GM21515 (cell line): ENCODE measurements at regions not wholly inside any gene's neighbourhood (a gene's known extent, or its start where the extent isn't known, plus 50 kb on each side); places are given as distances from the start of the nearest gene placed in this dataset.

ENCODE experiments used
- ATAC-seq: cut with Tn5 transposase; IDR thresholded peaks from one replicate; pipeline ENCODE4 v1.9.1; 2021; ENCODE audit not compliant: unreplicated experiment

DNA sequence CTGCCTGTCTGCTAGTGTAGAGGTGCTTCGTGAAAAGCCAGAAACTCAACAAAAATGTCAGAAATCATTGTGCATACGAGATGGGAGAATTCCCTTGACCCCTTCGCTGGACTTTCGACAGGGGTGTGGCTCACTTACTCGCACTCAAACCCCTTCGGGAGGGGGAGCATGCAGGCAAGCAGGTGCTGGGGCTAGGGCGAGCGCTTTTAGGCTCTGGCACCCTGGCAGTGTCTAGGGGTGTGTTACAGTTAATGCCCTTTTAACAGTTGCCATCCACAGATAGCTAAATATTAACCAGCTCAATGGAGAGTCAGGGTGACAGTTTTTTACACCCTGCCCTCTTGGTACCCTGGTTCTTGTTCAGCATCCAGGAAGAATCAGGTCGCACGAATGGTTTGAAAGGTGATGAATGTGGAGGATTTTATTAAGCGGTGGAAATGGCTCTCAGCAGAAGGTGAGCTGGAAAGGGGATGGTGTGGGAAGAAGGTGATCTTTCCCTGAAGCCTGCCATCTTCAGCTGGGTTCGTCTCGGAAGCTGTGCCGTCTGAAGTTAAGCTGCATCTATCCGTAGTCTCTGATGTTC lies 59.6 kb upstream of the SHANK2 start:
- no peak for ATAC-seq

DNA sequence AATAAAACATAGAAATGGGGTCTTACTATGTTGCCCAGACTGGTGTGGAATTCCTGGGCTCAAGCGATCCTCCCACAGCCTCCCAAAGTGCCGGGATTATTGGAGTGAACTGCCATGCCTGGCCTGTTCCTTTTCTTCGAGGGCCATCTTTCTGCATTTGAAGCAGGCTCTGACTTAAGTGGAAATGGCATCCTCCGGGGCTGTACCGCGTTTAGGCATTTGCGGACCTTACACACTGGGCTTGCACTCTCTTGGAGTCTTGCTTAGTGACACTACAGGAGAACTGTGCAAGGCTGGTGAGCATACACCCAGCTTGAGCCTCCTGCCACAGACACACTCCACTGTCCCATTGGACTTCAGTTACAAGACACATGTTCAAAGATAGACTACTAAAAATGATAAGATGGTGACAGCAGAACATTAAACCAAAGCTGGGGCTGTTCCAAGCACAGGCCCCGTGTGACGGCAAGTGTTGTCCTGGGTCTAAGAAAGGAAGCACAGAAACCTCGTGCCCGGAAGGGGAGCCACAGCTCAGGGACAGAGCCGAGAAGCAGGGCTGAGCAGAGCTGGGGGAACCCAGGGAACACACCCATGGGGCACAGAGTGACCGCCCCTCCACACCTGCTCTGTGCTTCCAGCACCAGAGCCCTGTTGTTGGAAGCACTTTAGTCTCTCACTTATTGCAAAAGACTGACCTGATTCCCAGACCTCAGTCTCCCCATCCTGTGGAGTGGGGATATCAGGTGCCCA lies 59.0 kb upstream of the SHANK2 start:
- ATAC-seq = no peak

DNA sequence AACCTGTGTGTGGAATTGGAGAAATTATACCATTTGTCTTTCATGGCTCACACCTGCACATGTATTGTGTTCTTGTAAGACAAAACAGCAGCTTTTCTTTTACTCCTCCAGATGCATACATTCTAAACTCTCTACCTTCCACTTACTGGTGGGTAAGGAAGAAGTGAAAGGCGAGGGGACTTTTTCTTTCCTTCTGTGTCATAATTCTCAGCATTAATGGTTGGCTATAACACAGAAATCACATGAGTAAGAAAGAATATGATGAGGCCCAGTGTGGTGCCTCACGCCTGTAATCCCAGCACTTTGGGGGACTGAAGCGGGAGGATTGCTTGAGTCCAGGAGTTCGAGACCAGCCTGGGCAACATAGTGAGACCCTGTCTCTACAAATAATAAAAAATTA lies 57.8 kb upstream of the SHANK2 start:
- no peak for ATAC-seq

DNA sequence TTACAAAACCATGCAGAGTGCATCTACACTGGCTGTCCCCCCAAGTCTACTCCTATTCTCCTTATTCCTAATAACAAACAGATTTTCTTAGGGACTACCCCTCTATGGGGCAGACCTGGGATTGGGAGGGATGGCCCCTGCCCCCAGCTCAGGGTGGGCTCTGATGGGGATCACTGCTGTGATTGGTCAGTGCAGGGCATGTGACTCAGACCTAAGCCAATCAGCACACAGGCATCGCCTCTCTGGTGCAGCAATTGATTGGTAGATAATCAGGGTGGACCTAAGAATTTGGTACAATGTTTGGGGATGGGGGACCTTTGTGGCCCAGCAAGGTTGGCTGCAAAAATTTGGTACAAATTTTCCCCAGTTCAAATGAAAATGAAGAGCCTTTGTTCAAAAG lies 57.2 kb upstream of the SHANK2 start:
- no peak for ATAC-seq

DNA sequence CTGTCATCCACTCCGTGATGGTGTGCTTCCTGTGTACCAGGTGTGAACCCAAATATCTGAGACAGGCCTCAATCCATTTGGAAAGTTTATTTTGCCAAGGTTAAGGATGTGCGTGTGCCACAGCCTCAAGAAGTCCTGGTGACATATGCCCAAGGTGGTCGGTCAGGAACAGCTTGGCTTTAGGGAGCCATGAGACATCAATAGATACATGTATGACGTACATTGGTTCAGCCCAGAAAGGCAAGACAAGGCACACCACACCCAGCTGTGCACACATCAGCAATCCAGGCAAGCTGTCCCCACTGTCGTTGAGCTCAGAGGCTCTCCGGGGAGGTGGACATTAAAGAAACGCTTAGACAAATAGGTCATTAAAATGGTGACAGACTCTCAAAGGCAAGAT lies 56.8 kb upstream of the SHANK2 start:
- no peak for ATAC-seq

DNA sequence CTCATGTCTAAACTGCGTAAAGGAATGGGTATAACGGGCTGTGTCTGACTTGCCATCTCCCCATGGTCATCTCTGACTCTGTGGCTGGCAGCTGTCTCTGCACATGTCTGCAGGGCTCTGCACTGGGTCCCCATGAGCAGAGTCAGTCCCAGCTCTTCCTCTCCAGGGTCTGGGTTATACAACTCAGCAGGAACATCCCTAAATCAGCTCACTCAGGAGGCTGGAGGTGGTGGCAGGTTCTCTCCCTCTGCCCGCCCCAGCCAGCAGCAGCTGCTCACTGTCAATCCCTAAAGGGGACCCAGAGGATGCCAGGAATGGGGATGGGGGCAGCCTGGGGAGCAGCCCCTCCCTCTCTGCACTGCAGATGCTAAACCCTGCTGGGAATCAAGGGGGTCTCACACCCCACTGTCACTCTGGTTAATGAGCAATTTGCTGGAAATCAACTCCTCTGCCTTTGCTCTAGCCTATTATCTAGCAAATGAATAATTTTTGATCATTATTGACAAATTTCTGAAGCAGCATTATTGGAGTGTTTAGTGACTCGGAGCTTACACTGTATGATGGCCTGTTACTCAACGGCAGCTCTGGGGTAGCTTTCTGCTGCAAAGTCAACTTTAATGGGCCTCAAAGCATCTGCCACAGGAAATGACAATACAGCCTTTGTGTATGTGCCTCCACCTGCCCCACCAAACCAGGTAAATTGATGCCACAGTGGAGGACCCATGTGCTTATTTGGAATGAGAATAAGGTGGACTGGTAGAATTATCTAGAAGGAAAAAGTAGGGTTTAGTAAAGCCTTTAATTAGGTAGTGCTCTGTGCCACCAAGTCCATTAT lies 55.7 kb upstream of the SHANK2 start:
- no peak for ATAC-seq

DNA sequence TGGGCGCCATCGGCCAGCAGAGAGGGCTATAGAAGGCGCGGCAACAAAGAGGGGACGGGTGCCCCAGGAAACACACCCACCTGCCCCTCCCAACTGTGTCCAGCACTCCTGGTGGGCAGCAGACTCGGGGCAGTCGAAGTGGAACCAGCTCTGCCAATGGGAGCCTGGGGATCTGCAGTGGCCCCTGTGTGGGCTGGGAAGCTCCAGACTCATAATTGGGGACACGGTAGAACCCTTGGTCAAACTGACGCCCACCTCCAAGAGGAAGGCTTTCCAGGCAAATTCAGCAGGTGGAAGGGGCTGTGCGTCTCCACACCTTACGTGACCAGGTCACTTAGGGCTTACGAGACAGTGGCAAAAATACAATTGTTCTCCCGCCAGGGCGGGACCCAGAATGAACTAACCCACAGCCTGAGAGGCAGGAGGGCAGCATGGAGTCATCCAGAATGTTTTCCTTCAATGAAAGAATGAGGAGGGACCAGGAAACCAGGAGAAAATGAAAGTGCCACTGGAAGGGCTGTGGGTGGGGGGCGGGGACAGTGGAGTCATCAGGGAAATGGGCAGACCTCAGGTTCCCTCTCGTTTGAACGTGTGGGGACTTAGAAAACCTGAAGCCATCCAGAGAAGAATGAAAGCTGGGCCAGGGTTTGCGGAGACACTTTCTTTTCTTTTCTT lies 53.2 kb upstream of the SHANK2 start:
- no peak for ATAC-seq

DNA sequence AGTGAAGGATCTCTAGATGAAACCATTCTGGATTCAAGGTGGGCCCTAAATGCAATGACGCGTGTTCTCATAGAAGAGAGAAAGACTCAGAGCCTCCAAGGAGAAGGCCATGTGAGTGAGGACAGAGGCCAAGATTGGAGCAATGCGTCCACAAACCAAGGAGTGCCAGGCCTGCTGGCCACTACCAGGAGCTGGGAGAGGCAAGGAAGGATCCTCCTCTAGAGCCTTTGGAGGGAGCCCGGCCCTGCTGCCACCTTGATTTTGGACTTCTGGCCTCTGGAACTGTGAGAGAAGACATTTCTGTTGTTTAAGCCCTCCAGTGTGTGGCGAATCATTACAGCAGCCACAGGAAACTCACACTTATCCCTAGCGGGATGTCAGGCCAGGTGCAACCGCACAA lies 52.7 kb upstream of the SHANK2 start:
- ATAC-seq = no peak

DNA sequence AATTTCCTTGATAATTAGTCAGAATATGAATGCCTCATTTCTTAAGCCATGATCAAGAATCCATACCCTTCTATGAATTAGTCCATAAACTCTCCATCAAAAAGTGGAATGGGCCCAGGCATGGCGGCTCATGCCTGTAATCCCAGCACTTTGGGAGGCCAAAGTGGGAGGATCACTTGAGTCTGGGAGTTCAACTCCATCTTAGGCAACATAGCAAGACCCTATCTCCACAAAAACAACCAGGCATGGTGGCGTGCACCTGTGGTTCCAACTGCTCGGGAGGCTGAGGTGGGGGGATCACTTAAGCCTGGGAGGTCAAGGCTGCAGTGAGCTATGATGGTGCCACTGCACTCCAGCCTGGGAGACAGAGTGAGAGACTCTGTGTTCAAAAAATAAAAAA lies 52.1 kb upstream of the SHANK2 start:
- no peak for ATAC-seq

DNA sequence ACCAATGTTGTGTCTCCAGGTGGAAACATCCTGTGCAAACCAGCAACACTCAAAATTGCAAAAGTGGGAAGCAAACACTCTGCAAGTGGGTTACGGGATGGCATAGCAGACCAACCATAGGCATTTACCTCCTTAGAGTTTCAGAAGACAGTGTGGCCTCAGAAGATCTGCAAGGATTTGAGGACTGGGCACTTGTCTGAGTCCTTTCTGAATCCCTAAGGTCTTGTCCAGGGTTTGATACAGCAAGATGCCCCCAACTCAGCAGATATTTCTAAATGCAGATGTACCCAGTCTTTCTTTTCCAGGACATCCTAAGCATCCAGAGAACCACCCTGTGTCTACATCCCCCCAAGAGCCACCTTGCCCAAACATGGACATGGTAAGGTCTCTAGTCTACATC lies 51.7 kb upstream of the SHANK2 start:
- ATAC-seq = no peak

DNA sequence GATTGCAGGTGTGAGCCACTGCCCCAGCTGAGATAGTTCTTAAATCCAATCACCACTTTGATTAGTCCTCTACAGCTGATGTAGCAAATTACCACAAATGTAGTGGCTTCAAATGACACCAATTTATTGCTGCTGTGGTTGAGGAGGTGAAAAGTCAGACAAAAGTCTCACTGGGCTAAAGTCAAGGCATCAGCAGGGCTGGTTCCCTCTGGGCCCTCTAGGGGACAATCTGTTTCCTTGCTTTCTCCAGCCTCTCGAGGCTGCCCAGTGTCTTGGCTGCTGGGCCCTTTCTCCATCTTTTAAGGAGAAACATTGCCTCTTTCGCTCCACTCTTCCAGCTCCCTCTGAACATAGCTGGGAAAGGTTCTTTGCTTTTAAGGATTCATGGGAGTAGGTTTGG lies 50.5 kb upstream of the SHANK2 start:
- ATAC-seq = no peak

DNA sequence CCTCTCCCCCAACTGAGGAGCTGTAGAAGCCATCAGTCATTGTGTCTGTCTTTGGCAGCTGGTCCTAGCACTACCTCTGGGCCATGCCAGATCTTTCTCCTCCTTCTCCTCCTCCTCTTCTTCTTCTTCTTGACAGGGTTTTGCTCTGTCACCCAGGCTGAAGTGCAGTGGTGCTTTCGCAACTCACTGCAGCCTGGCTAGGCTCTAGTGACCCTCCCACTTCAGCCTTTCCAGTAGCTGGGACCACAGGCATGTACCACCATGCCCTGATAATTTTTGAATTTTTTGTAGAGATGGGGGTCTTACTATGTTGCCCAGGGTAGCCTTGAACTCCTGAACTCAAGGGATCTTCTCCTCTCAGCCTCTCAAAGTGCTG lies 50.1 kb upstream of the SHANK2 start:
- ATAC-seq = no peak
